PC-9 (cell line): ENCODE measurements at regions not wholly inside any gene's neighbourhood (a gene's known extent, or its start where the extent isn't known, plus 50 kb on each side); places are given as distances from the start of the nearest gene placed in this dataset.

Experiments used
- CTCF ChIP-seq: fragments of 200-600 bp; sonication (generic); conservative IDR thresholded peaks from 2 replicates; pipeline ENCODE4 v1.6.1; 2017; ENCODE audit warnings: mixed run types, antibody characterized with exemption, mild to moderate bottlenecking, moderate library complexity
- EZH2 ChIP-seq: fragments of 200-600 bp; sonication (generic); IDR thresholded peaks from 2 replicates; pipeline ENCODE4 v1.8.0; 2017; ENCODE audit warnings: antibody characterized with exemption, low read depth

GRCh38 chr5:5605170-5605764 is 182.8 kb downstream of the ICE1 start:
- TF ChIP-seq EZH2 (no peak), CTCF (no peak)
